Adrenal gland (tissue), 5 donors: ENCODE measurements at regions not wholly inside any gene's neighbourhood (a gene's known extent, or its start where the extent isn't known, plus 50 kb on each side); places are given as distances from the start of the nearest gene placed in this dataset.

ENCODE experiments used
- CTCF ChIP-seq, 6 experiments: fragments of 450-650 bp in 4 of 6; fragments of 200-600 bp in 2 of 6; sonication (generic) in 1 of 6; IDR thresholded peaks; 1 replicate in 5 of 6; 2 replicates in 1 of 6; pipeline versions ENCODE4 v1.5.1 to v1.8.0; 2016 to 2021; ENCODE audit warnings: antibody characterized with exemption in 6 of 6, mild to moderate bottlenecking in 2 of 6, moderate library complexity in 1 of 6
- POLR2A ChIP-seq, 2 donors: fragments of 450-650 bp; IDR thresholded peaks; one replicate each; pipeline ENCODE4 v1.6.1; 2017; ENCODE audit warnings: antibody characterized with exemption in 2 of 2, mild to moderate bottlenecking in 2 of 2, moderate library complexity in 1 of 2
- donor health status: DM: no; HTN: no; CAD: no.

GRCh38 chr1:143611159-143611558, 360.6 kb downstream of the FAM72C start:
- TF ChIP-seq POLR2A (IDR thresholded peaks at IDR 0.05) (no peak), CTCF (IDR thresholded peaks at IDR 0.05) (no peak)
